OCI-LY1 (cell line): ENCODE measurements at regions not wholly inside any gene's neighbourhood (a gene's known extent, or its start where the extent isn't known, plus 50 kb on each side); places are given as distances from the start of the nearest gene placed in this dataset.

Experiments used
- H2AFZ ChIP-seq: fragments of 200-600 bp; sonication (generic), shearing (Covaris generic); 2 replicates; pipeline ENCODE4 v1.6.0; 2014; ENCODE audit warnings: antibody characterized with exemption, mild to moderate bottlenecking, low read length
- H3F3A ChIP-seq: fragments of 200-600 bp; sonication (generic), shearing (Covaris generic); 2 replicates; pipeline ENCODE4 v1.6.0; 2014; ENCODE audit warnings: mild to moderate bottlenecking, antibody characterized with exemption, low read length, moderate library complexity; ENCODE audit not compliant: insufficient read depth
- H3K27ac ChIP-seq: fragments of 200-600 bp; sonication (generic); 2 replicates; pipeline ENCODE4 v1.5.1; 2014; ENCODE audit warnings: low read length, mixed run types, mild to moderate bottlenecking, low read depth; ENCODE audit not compliant: poor library complexity, severe bottlenecking
- H3K27me3 ChIP-seq: fragments of 200-600 bp; sonication (generic); 2 replicates; pipeline ENCODE4 v1.6.0; 2014; ENCODE audit warnings: antibody characterized with exemption, mild to moderate bottlenecking, low read length, moderate library complexity; ENCODE audit not compliant: insufficient read depth
- H3K36me3 ChIP-seq: fragments of 200-600 bp; sonication (generic); 2 replicates; pipeline ENCODE4 v1.6.1; 2014; ENCODE audit warnings: mild to moderate bottlenecking, antibody characterized with exemption, low read length, moderate library complexity, mixed read lengths; ENCODE audit not compliant: insufficient read depth
- H3K4me1 ChIP-seq: fragments of 200-600 bp; sonication (generic); 2 replicates; pipeline ENCODE4 v1.5.1; 2014; ENCODE audit warnings: mild to moderate bottlenecking, low read length, moderate library complexity; ENCODE audit not compliant: insufficient read depth, severe bottlenecking
- H3K4me2 ChIP-seq: fragments of 200-600 bp; sonication (generic), shearing (Covaris generic); 2 replicates; pipeline ENCODE4 v1.6.1; 2014; ENCODE audit warnings: low read length
- H3K4me3 ChIP-seq: fragments of 200-600 bp; sonication (generic); 2 replicates; pipeline ENCODE4 v1.5.1; 2014; ENCODE audit warnings: low read length, low read depth, mild to moderate bottlenecking, mixed read lengths; ENCODE audit not compliant: poor library complexity, severe bottlenecking
- H3K79me2 ChIP-seq: fragments of 200-600 bp; shearing (Covaris generic); 2 replicates; pipeline ENCODE4 v1.6.1; 2016; ENCODE audit warnings: mixed run types, low read length, mixed read lengths; ENCODE audit not compliant: insufficient read depth
- H3K9ac ChIP-seq: fragments of 200-600 bp; sonication (generic), shearing (Covaris generic); 2 replicates; pipeline ENCODE4 v1.6.1; 2014; ENCODE audit warnings: mild to moderate bottlenecking, low read length, mixed read lengths
- H3K9me2 ChIP-seq: fragments of 200-600 bp; sonication (generic), shearing (Covaris generic); 2 replicates; pipeline ENCODE4 v1.6.1; 2014; ENCODE audit warnings: low read depth, mild to moderate bottlenecking, low read length, mixed read lengths
- H3K9me3 ChIP-seq: fragments of 200-600 bp; shearing (Covaris generic); 2 replicates; pipeline ENCODE4 v1.6.1; 2014; ENCODE audit warnings: low read length, mixed read lengths
- H4K20me1 ChIP-seq: fragments of 200-600 bp; sonication (generic), shearing (Covaris generic); 2 replicates; pipeline ENCODE4 v1.6.0; 2016; ENCODE audit warnings: mild to moderate bottlenecking, low read length; ENCODE audit not compliant: insufficient read depth
- CTCF ChIP-seq: fragments of 200-600 bp; sonication (generic), shearing (Covaris generic); IDR thresholded peaks from 2 replicates; pipeline ENCODE4 v1.5.1; 2017; ENCODE audit warnings: mild to moderate bottlenecking, antibody characterized with exemption, low read length, moderate library complexity, mixed read lengths
- EZH2 ChIP-seq: fragments of 200-600 bp; sonication (generic), shearing (Covaris generic); IDR thresholded peaks from 2 replicates; pipeline ENCODE4 v1.8.0; 2017; ENCODE audit warnings: borderline replicate concordance, mixed run types, mild to moderate bottlenecking, antibody characterized with exemption, low read length, moderate library complexity, mixed read lengths

DNA sequence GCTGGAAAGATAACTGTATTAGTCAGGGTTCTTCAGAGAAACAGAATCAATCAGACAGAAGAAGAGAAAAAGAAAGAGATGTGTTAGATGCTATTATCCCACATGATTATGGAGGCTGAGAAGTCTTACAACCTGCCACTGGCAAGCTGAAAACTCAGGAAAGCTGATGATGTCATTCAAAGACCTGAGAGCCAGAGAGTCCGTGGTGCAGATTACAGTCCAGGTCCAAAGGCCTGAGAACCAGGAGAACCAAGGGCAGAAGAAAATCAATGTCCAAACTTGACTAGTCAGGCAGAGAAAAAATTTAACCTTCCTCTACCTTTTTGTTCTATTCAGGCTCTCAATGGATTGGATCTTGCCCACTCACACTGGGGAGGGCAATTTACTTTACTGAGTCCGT lies 172.5 kb downstream of the QDPR start:
- no peaks in the 10 kb centered on the region for H3K27me3 ChIP-seq
- H4K20me1 ChIP-seq, result no peaks in the 10 kb centered on the region
- H3K27ac ChIP-seq, result no peak overlapping the region
- TF ChIP-seq EZH2 (no peak), CTCF (no peak)
- no peaks in the 10 kb centered on the region for H3K79me2 ChIP-seq
- no peak overlapping the region for H3K4me3 ChIP-seq
- no peaks in the 10 kb centered on the region for H3K36me3 ChIP-seq
- peaks cover 6% of the 10 kb centered on the region for H3K4me1 ChIP-seq
- H2AFZ ChIP-seq, result no peak overlapping the region
- no peaks in the 10 kb centered on the region for H3F3A ChIP-seq
- H3K9me2 ChIP-seq, result no peaks in the 10 kb centered on the region
- H3K9ac ChIP-seq, result no peak overlapping the region
- H3K9me3 ChIP-seq, result no peaks in the 10 kb centered on the region
- H3K4me2 ChIP-seq, result no peak overlapping the region

- no peaks in the 10 kb centered on the region for H3K27me3 ChIP-seq
- no peak overlapping the region for H3K4me2 ChIP-seq
- no peak for TF ChIP-seq EZH2
- H3F3A ChIP-seq, result no peaks in the 10 kb centered on the region
- H2AFZ ChIP-seq, result no peak overlapping the region
- H4K20me1 ChIP-seq, result no peaks in the 10 kb centered on the region
- H3K9me2 ChIP-seq, result no peaks in the 10 kb centered on the region
- no peak overlapping the region for H3K9ac ChIP-seq
- H3K4me1 ChIP-seq, result peaks cover 6% of the 10 kb centered on the region
- no peaks in the 10 kb centered on the region for H3K36me3 ChIP-seq
- H3K79me2 ChIP-seq, result no peaks in the 10 kb centered on the region
- H3K4me3 ChIP-seq, result no peak overlapping the region
- no peaks in the 10 kb centered on the region for H3K9me3 ChIP-seq
- H3K27ac ChIP-seq, result no peak overlapping the region
Measured at GRCh38 chr4:17336986-17337385, 174.9 kb downstream of the QDPR start.

DNA sequence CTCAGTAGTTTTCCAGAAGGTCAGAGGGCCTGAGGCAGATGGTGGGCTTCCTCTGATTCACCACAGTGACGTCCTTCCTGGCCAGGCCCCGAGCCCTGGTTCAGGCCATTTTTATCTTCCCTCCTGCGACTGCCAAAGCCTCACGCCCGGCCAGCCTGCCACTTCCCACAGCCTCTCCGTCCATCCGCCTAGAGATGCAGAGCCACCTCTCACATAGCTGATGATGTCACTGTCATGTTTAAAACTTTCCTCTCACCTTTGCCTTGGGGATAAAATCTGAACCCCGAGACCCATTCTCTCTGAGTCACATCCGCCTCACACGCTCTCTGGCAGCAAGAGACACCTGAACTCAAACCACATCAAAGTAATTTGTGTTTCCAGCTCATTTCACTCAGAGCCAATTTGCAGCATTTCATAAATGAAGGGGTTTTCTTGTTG lies 175.3 kb downstream of the QDPR start:
- Histone ChIP-seq H3K9ac (no peak overlapping the region), H4K20me1 (no peaks in the 10 kb centered on the region), H3K79me2 (no peaks in the 10 kb centered on the region), H2AFZ (no peak overlapping the region), H3K36me3 (no peaks in the 10 kb centered on the region), H3K27me3 (no peaks in the 10 kb centered on the region), H3K27ac (no peak overlapping the region), H3K4me1 (peaks cover 6% of the 10 kb centered on the region), H3K4me2 (no peak overlapping the region), H3F3A (no peaks in the 10 kb centered on the region), H3K4me3 (no peak overlapping the region), H3K9me2 (no peaks in the 10 kb centered on the region), H3K9me3 (no peaks in the 10 kb centered on the region)
- TF ChIP-seq CTCF (no peak), EZH2 (no peak)

- Histone ChIP-seq H3K27me3 (no peaks in the 10 kb centered on the region), H3K27ac (no peak overlapping the region), H3F3A (no peaks in the 10 kb centered on the region), H3K4me3 (no peak overlapping the region), H3K4me2 (no peak overlapping the region), H3K9me2 (no peaks in the 10 kb centered on the region), H3K4me1 (peaks cover 6% of the 10 kb centered on the region), H3K79me2 (no peaks in the 10 kb centered on the region), H4K20me1 (no peaks in the 10 kb centered on the region), H3K9ac (no peak overlapping the region), H3K9me3 (no peaks in the 10 kb centered on the region), H2AFZ (no peak overlapping the region), H3K36me3 (no peaks in the 10 kb centered on the region)
- TF ChIP-seq EZH2, result no peak
- no peak for TF ChIP-seq CTCF
Measured at GRCh38 chr4:17336069-17336468, 175.8 kb downstream of the QDPR start.
